Keratinocyte (primary cell): ENCODE measurements at regions not wholly inside any gene's neighbourhood (a gene's known extent, or its start where the extent isn't known, plus 50 kb on each side); places are given as distances from the start of the nearest gene placed in this dataset.

Source experiments
- DNase-seq: peaks from one replicate; pipeline ENCODE4 v3.0.0-alpha.2; 2011; ENCODE audit warnings: low read depth, missing footprints, low spot score
- FAIRE-seq: peaks from 2 replicates; lab custom pipeline; 2011; peaks lifted over from hg19 to GRCh38; lab: Jason Lieb, UNC
- H2AFZ ChIP-seq: 2 replicates; pipeline ENCODE4 v1.6.0; 2012; ENCODE audit warnings: low read length, control low read depth, inconsistent platforms; ENCODE audit not compliant: control insufficient read depth
- H3K27ac ChIP-seq: 2 replicates; pipeline ENCODE4 v1.5.1; 2011; ENCODE audit warnings: low read length; ENCODE audit not compliant: control insufficient read depth, insufficient read depth
- H3K27me3 ChIP-seq: 3 replicates; pipeline ENCODE4 v1.6.0; 2011; ENCODE audit warnings: low read length; ENCODE audit not compliant: control insufficient read depth, insufficient read depth; ENCODE audit errors: extremely low read depth
- H3K36me3 ChIP-seq, 2 experiments: 2 replicates in 1 of 2; 3 replicates in 1 of 2; pipeline ENCODE4 v1.5.1; 2011; ENCODE audit warnings: low read length in 2 of 2, mild to moderate bottlenecking in 1 of 2; ENCODE audit not compliant: control insufficient read depth in 2 of 2, insufficient read depth in 2 of 2; ENCODE audit errors: extremely low read depth in 1 of 2
- H3K4me1 ChIP-seq: 3 replicates; pipeline ENCODE4 v1.5.1; 2011; ENCODE audit warnings: low read length; ENCODE audit not compliant: control insufficient read depth, insufficient read depth; ENCODE audit errors: extremely low read depth
- H3K4me2 ChIP-seq: 3 replicates; pipeline ENCODE4 v1.6.0; 2011; ENCODE audit warnings: low read depth, low read length; ENCODE audit not compliant: control insufficient read depth, insufficient read depth; ENCODE audit errors: extremely low read depth
- H3K4me3 ChIP-seq, 3 experiments: fragments of 200-600 bp in 1 of 3; sonication (generic) in 1 of 3; 2 replicates in 2 of 3; 3 replicates in 1 of 3; pipeline ENCODE4 v1.5.1; 2011 to 2016; ENCODE audit warnings: low read length in 3 of 3, mild to moderate bottlenecking in 3 of 3, control low read depth in 2 of 3, inconsistent platforms in 1 of 3, low read depth in 1 of 3, mixed read lengths in 1 of 3, mixed run types in 1 of 3, moderate library complexity in 1 of 3; ENCODE audit not compliant: control insufficient read depth in 2 of 3, insufficient read depth in 2 of 3; ENCODE audit errors: extremely low read depth in 1 of 3
- H3K79me2 ChIP-seq: 2 replicates; pipeline ENCODE4 v1.6.0; 2012; ENCODE audit warnings: low read length; ENCODE audit not compliant: control insufficient read depth, insufficient read depth
- H3K9ac ChIP-seq: 3 replicates; pipeline ENCODE4 v1.6.0; 2011; ENCODE audit warnings: low read length; ENCODE audit not compliant: control insufficient read depth, insufficient read depth; ENCODE audit errors: extremely low read depth
- H3K9me1 ChIP-seq: 3 replicates; pipeline ENCODE4 v1.6.0; 2011; ENCODE audit warnings: low read length; ENCODE audit not compliant: control insufficient read depth, insufficient read depth; ENCODE audit errors: extremely low read depth
- H3K9me3 ChIP-seq: 2 replicates; pipeline ENCODE4 v1.5.1; 2012; ENCODE audit warnings: low read depth, low read length; ENCODE audit not compliant: control insufficient read depth
- H4K20me1 ChIP-seq: 3 replicates; pipeline ENCODE4 v1.6.0; 2011; ENCODE audit warnings: low read length; ENCODE audit not compliant: control insufficient read depth, insufficient read depth; ENCODE audit errors: extremely low read depth
- CTCF ChIP-seq, 3 experiments: IDR thresholded peaks in 1 of 3; conservative IDR thresholded peaks in 1 of 3; optimal IDR thresholded peaks in 1 of 3; 2 replicates in 2 of 3; 3 replicates in 1 of 3; pipeline versions ENCODE3 to v1.5.1; 2011; ENCODE audit warnings: low read length in 3 of 3, mild to moderate bottlenecking in 3 of 3, moderate library complexity in 2 of 3, control low read depth in 1 of 3, inconsistent platforms in 1 of 3; ENCODE audit not compliant: insufficient read depth in 2 of 3; ENCODE audit errors: extremely low read depth in 1 of 3
- EZH2 ChIP-seq: IDR thresholded peaks from one replicate; pipeline ENCODE4 v1.6.1; 2012; ENCODE audit warnings: inconsistent platforms, mild to moderate bottlenecking, low read length, moderate library complexity
- dilution Hi-C: fragments of 300-500 bp; cut with MboI; formaldehyde crosslinking; loops from one replicate; pipeline ENCODE4 v1.7.0; 2020; ENCODE audit warnings: low sequenced_read_pairs; ENCODE audit not compliant: extremely low pct_ligation_motif_present

DNA sequence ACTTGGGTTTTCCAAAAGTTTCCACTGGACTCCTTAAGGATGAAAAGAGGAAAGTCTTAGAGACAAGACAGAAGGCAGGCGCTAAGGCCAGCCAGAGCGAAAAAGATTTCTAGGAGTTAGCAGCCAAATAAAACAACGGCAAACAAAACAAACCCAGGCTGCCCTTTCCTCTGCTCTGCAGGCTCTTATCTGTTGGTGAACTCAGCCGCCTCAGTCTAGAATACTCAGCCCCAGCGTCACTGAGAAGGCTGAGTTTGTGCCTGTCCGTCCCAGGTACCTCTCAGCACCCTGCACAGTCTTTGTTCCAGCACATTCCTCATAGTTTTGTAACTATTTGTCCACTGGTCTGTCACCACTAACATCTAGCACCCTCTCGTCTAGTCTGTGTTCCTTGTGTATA, 75.6 kb upstream of the FAM9C start:
- Histone ChIP-seq H3K79me2 (no peaks in the 10 kb centered on the region), H3K27ac (no peak overlapping the region), H3K9me1 (no peaks in the 10 kb centered on the region), H3K4me1 (peaks cover 4% of the 10 kb centered on the region), H3K4me2 (no peak overlapping the region), H3K9ac (no peak overlapping the region), H2AFZ (no peak overlapping the region), H4K20me1 (no peaks in the 10 kb centered on the region), H3K4me3 (no peak overlapping the region), H3K27me3 (no peaks in the 10 kb centered on the region), H3K9me3 (no peaks in the 10 kb centered on the region), H3K36me3 (no peaks in the 10 kb centered on the region)
- DNase-seq, result no peak
- dilution Hi-C loops, result no loop called here
- FAIRE-seq, result no peak
- TF ChIP-seq EZH2, result no peak
- no peak for TF ChIP-seq CTCF (optimal IDR thresholded peaks at IDR 0.05 in 1 of 3, IDR thresholded peaks at IDR 0.05 in 1 of 3, conservative IDR thresholded peaks at IDR 0.05 in 1 of 3; ENCODE audit: extremely low read depth in 1 of 3, insufficient read depth in 2 of 3, low read length in 3 of 3)

DNA sequence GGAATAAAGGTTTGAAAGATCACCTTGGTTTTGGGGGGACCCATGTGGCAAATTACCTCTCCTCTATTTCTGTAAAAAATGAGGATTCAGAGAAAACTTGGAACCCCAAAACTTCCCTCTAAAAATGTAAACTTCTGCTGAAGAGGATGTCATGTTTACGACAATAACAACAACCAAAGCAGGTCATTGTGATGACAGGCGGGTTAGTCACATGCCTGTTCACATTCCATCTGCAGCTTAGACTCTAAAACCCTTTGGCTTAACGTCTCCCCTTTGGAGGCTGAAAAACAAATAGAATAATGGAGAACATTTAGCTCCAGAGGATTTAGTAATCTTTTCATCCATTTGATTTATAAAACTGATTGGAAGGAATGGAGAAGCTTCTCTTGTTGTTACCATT, 75.0 kb upstream of the FAM9C start:
- Histone ChIP-seq H3K36me3 (no peaks in the 10 kb centered on the region), H2AFZ (no peak overlapping the region), H3K9ac (no peak overlapping the region), H4K20me1 (no peaks in the 10 kb centered on the region), H3K79me2 (no peaks in the 10 kb centered on the region), H3K4me3 (no peak overlapping the region), H3K27ac (no peak overlapping the region), H3K4me1 (peaks cover 4% of the 10 kb centered on the region), H3K4me2 (no peak overlapping the region), H3K9me3 (no peaks in the 10 kb centered on the region), H3K9me1 (no peaks in the 10 kb centered on the region), H3K27me3 (no peaks in the 10 kb centered on the region)
- no peak for DNase-seq
- dilution Hi-C loops, result no loop called here
- peak; percentile 67 for FAIRE-seq
- TF ChIP-seq CTCF (optimal IDR thresholded peaks at IDR 0.05 in 1 of 3, IDR thresholded peaks at IDR 0.05 in 1 of 3, conservative IDR thresholded peaks at IDR 0.05 in 1 of 3; ENCODE audit: extremely low read depth in 1 of 3, insufficient read depth in 2 of 3, low read length in 3 of 3), result no peak
- no peak for TF ChIP-seq EZH2
